ENCODE measurements at regions not wholly inside any gene's neighbourhood (a gene's known extent, or its start where the extent isn't known, plus 50 kb on each side); places are given as distances from the start of the nearest gene placed in this dataset.

DNA sequence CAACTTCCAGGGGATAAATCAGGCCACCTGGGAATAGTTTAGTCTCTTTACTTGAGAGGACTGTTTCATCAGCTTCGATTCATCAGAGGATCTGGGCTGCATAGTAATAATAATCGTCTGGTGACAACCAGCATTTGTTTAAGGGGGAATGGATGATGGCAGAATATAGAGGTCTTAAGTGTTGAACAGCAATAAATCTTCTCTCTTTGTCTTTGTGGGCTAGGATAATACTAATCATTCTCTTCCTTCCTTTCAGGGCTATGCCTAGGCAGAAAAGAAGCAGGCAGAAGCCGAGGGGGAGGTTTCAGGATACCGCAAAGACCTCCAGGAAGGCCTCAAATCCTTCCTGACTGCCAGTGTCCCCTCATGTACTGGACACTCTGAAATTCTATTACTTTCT, 150.4 kb upstream of the GAREM1 start:
- DNase-seq: no peak

DNA sequence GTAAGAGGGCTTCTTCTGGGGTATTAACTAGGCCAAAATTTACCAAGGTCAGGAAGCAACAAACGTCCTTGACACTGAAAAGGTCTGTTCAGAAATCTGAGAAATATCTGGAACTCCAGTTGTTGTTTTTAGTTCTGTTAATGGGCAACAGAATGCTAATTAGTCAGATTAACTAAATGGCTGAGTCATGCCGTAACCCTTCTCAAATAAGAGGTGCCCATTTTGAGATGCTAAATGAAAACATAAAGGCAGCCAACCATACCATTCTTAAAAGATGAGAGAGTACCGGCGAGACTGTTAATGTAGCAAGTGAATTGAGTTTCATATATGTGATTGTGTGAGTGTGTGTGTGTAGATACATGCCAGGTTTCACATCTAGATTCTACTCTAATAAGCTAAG, 147.9 kb upstream of the GAREM1 start:
- DNase-seq: no peak

GRCh38 chr18:32613821-32614220, 143.1 kb upstream of the GAREM1 start:
- DNase-seq: no peak

DNA sequence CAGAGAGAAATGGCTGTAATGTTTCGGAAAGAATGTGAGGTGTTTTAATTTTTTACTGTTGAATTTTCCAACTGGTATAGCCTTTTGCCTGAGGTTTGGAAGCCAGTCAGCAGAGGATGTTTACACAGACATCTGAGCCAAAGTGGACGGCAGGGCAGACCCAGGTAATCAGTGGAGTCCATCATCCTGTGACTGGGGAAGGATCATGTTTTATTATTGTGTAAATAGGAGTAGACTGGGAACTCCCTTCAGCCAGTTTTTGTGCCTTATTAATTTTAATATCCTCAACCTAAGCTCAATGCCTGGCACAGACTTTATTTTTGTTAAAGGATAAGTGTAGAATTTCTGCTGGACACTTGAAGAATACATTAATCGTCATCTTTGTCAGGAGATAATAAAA, 142.0 kb upstream of the GAREM1 start:
- peak; percentile 86 for DNase-seq

- DNase-seq: no peak
These were observed 139.5 kb upstream of the GAREM1 start for GRCh38 chr18:32610176-32610575.

- DNase-seq: no peak
These were observed 137.1 kb upstream of the GAREM1 start for GRCh38 chr18:32607816-32608215.

DNA sequence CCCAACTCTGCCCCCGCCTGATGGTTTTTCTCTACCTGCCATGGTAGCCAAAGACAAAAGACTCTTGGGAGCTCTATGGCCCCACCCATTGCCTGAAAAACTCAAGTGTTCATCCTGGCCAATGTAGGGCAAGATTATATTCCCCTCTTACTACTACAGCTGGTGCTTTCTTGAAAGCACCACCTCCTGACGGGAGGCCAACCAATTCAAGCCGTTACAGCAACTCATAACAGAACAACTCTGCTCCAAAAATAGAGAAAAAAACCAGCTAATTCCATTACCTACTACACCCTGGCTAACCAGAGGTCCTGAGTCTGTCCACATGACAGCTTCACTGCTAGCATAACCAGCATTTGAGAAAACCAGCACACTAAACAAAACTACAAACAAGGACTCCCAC, 127.5 kb upstream of the GAREM1 start:
- no peak for DNase-seq

DNA sequence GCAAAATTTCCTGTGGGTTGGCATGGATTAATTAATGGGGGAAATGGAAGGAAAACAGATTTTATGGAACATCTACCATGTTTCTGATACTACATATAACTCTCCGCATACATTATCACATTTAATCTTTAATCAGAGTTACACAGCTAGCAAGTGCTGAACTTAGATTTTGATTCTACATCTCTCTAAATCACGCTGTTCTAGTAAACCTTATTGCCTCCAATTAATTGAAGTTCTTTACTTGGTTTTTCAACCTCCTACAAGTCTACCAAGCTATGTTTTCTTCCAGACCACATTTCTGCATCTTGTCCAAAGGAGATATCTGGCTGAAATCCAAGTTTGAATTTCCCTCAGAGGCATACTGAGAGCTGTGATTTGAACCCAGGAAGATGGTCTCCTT, 125.8 kb upstream of the GAREM1 start:
- no peak for DNase-seq

DNA sequence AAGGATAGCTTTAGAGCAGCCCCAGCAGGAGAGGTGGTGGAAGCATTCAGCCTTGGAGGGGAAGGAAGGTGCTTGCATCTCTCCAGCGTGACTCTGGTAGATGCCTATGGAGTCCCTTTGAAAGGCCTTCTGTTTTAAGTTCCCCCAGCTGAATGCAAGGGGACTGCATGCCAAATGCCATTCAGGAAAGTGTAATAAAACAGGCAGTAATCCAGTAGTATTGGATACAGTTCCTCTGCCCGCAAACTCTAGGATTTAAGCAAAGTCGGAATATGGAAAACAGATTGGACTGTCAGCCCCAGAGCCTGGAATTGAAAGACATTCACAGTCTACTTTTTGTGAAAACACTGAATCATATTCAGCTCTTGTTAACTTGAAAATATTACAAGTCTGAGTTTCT, 125.2 kb upstream of the GAREM1 start:
- DNase-seq: no peak

- no peak for DNase-seq
These were observed 117.5 kb upstream of the GAREM1 start for GRCh38 chr18:32588191-32588590.

DNA sequence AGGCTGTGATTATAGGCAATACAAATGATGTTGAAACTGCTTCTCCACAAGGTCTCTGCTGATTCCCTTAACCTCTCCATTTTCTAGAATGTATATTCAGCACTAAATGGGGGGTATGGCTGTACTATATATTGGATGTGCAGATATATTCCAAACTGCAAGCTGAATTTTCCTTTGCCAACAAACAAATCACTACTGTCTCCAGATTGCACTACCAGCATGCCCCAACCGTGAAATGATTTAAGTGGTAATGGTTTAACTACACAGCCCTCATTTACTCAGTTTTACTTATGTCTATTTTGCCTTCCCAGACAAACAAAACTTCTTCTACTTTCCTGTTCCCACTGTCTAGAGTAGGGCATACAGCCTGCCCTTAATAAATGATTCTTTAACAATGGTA, 112.7 kb upstream of the GAREM1 start:
- no peak for DNase-seq

DNA sequence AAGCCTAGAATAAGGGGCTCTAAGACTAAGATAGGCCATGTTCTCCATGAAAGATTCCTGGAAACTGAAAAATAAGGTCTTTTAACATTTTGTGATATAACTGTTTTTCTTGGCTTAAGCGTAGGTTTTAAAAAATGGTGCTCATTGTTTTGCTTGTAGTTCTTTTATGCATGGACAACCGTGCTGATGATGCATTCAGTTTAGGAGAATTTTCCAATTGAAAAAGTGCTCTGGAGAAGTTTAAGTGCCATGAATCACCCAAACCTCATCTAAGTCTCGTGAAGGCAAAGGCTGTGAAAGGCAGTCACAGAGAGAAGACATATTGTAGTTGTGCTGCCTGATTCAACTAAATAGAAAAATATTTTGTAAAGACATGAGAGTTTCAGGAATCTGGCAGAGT, 111.8 kb upstream of the GAREM1 start:
- DNase-seq: no peak

- DNase-seq: peak; percentile 55
These were observed 106.9 kb upstream of the GAREM1 start for GRCh38 chr18:32577561-32577960.

DNA sequence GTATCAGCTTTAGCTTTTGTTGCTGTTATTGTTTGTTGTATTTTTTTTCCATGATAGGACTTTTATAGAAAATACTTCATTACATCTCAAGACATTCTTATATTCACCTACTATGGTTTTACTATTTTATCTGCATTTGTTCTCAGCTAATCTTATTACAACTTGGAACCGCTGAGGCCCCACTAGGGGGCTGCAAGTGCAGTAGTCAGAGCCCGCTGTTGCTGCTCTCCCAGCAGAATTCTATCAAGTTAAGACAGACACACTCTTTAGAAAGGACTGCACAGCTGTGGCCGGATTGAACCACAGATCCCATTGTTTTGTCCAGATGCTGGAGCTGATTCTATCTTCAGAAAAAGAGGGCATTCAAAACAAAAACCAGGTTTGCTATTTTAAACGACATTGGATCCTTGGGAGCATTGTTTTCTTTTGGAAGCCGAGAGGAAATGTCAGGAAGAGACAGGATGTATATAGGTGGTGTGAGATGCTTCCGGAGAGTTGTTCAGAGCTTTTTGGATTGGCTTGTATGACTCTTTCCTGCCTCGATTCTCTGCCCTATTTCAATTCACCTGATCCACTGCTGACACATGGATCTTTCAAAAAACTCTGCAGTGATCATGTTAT, 105.7 kb upstream of the GAREM1 start:
- DNase-seq: peak; percentile 33

DNA sequence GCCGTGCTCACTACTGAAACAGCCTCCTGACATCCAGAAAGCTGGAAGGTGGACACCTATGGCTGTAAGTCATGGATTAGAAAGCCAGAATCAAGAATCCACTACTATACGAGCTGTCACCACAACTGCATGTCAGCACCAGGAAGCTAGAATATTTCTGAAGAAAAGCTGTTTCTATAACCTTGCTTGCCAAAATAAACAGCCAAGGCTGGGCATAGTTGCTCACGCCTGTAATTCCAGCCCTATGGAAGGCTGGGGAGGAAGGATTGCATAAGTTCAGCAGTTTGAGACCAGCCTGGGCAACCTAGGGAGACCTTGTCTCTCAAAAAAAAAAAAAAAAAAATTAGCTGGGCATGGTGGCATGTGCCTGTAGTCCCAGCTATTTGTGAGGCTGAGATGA, 96.3 kb upstream of the GAREM1 start:
- no peak for DNase-seq

DNA sequence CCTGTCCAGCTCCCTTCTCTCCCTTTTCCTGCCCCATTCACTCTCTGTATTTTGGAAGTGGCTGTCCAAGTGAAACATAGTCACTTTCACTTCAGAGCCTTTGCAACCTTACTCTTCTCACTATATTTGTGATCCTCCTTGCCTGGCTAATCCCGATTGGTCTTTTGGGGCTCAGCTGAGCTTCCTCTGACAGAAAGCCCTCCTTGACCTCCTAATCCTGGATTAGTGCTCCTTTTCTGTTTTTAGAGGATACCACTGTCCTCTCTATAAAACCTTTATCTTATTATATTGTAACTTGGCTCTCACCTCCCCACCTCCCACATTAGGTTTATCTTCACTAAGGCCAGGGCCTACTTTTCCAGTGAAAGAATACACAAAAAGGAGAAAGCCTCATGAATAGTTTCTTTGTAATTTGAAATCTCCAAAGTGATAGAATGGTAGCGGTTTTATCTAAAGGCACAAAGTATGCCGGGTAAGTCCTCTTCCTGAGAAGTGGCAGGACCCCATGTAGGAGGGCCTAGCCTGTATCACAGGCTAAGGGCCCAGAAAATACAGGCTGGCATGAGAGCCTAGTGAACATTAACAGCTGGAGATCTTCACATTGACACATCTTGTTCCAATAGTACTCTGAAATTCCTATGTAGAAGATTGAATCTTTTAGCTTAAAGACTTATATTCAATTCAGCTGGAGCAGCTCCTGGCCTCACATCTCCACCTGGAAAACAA, 83.1 kb upstream of the GAREM1 start:
- no peak for DNase-seq

DNA sequence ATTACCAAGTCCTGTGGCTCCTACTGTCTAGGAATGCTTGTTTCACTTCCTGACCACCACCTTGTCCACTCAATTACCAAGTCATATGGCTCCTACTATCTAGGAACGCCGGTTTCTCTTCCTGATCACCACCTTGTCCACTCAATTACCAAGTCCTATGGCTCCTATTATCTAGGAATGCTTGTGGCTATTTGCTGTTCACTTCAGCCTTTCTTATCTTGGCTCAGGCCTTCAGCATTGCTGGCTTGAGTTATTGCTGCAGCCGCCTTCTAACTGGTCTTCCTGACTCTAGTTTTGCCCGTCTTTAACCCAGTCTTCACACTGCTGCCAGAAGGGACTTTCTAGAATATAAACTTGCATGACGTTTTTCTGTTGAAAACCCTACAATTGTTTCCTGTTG, 82.5 kb upstream of the GAREM1 start:
- no peak for DNase-seq

- peak; percentile 75 for DNase-seq
These were observed 81.8 kb upstream of the GAREM1 start for GRCh38 chr18:32552421-32553030.

DNA sequence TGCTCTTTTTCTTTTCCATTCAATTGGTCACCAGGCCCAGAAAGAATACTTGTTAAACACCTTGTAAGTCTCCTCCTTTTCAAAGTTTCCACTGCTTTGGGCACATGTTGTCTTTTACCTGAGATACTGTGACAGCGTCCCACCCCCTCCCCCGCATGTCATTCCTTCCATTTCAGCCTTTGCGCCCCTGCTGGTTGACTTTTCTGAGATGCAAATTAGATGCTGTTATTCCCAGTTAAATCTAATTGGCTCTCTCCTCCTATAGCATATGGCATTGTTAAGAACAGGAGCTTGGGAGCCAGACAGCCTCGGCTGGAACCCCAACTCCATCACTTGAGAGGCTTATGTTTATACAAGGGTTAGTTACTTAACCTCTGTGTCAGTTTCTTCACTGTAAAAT, 80.3 kb upstream of the GAREM1 start:
- DNase-seq: no peak

DNA sequence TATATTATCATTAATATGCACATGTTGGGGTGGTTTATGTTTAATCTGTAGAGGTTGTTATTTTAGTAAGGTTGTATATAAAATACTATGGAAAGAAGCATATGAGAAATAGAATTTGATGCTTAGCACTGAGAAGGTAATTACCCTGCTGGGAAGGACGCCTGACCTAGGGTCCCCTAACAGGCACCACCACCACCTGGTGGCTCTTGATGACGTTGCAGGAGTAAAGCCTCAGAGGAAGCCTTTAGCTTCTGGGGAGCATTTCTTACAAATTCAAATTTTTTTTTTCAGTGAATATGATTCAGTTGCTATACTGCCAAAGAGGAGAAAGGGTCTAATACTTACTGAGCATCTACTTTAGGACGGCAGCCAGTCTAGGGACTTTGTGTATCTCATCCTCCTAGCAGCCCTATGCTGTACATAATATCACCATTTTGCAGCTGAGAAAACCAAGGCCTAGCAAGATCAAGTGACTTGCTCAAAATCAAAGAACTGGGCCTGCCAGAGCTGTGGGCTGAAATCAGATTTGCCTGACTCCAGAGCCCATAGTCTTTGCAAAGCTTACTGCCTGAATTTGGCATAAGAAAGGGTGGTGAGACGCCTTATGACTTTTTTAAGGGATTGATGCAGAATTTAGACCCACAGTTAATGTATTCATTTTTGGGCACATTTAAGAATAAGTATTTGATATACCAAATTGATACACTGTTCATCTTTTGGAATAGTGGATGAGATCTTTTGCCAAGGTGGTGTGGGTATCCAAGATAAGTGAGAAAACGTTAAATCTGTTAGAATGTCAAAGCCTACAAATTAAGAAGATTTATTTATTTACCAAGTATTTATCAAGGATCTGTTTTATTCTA, 78.8 kb upstream of the GAREM1 start:
- DNase-seq: peak; percentile 78

DNA sequence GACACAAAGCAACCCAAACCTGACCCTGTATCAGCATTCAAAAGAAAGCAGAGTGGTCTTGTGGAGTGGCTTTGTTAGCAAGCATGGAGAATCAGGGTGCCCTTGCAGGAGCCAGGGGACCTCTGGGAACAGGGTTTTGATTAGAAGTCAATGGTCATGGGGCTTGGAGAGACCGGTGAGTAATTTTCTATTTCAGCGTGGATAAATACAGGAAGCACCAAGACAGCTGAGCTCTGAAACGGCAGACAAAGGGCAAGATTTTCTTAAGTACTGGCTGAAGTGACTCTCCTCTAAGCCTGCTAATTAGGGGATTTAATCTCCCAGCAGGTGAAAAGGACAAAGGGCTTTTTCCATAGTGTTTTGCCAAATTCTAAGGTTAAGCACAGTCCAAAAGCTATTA, 78.0 kb upstream of the GAREM1 start:
- peak; percentile 78 for DNase-seq

- DNase-seq: no peak
These were observed 74.9 kb upstream of the GAREM1 start for GRCh38 chr18:32545631-32546030.

DNA sequence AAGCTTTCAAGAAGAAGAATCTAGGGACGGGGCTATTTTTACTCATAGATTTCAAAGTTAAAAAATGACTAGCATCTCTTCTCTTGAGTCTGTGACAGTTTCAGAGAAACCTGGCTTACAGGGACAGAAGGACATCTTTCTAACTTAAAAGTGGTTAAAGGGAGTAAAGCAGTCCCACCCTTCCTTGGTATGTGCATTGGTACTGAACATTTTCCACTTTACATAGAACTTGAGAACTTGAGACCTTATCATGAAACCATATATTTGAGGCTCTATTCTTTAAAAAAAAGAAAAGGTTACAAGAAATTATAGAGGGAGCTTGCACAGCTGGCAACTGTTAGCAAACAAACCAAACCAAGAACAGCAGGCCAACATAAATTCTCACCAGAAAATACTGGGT, 73.4 kb upstream of the GAREM1 start:
- no peak for DNase-seq
